HEK293T (cell line): ENCODE measurements at regions not wholly inside any gene's neighbourhood (a gene's known extent, or its start where the extent isn't known, plus 50 kb on each side); places are given as distances from the start of the nearest gene placed in this dataset.

Source experiments
- CTCF ChIA-PET: fragments of 350-600 bp; formaldehyde crosslinking; extraction: SDS; loops from one replicate; lab custom pipeline; 2021; ENCODE audit warnings: antibody characterized with exemption, inconsistent platforms; lab: Yijun Ruan, JAX
- POLR2A ChIA-PET: fragments of 350-600 bp; formaldehyde crosslinking; extraction: SDS; loops from one replicate; lab custom pipeline; 2020; ENCODE audit warnings: antibody characterized with exemption, inconsistent platforms; lab: Yijun Ruan, JAX
- DNase-seq: peaks from one replicate; pipeline ENCODE4 v3.0.0; 2012; ENCODE audit warnings: mixed read lengths; ENCODE audit errors: extremely low spot score
- ARNT ChIP-seq: fragments of 450-650 bp; IDR thresholded peaks from 2 replicates; pipeline ENCODE4 v1.6.1; 2017; ENCODE audit warnings: mild to moderate bottlenecking
- BHLHE40 ChIP-seq: fragments of 450-650 bp; IDR thresholded peaks from 2 replicates; pipeline ENCODE4 v1.6.1; 2016; ENCODE audit warnings: mild to moderate bottlenecking, moderate library complexity, borderline replicate concordance
- CTBP1 ChIP-seq: fragments of 450-650 bp; IDR thresholded peaks from 2 replicates; pipeline ENCODE4 v1.6.1; 2016; ENCODE audit warnings: borderline replicate concordance
- ELF4 ChIP-seq: fragments of 450-650 bp; IDR thresholded peaks from 2 replicates; pipeline ENCODE4 v1.6.1; 2017; ENCODE audit warnings: antibody characterized with exemption
- FOXA1 ChIP-seq: fragments of 450-650 bp; IDR thresholded peaks from 2 replicates; pipeline ENCODE4 v1.6.1; 2016; ENCODE audit warnings: mild to moderate bottlenecking
- FOXK2 ChIP-seq: fragments of 450-650 bp; IDR thresholded peaks from 2 replicates; pipeline ENCODE4 v1.6.1; 2016; ENCODE audit warnings: mild to moderate bottlenecking
- FOXM1 ChIP-seq: fragments of 450-650 bp; IDR thresholded peaks from 2 replicates; pipeline ENCODE4 v1.6.1; 2017; ENCODE audit warnings: mild to moderate bottlenecking, borderline replicate concordance
- HDGF ChIP-seq: fragments of 450-650 bp; IDR thresholded peaks from 2 replicates; pipeline ENCODE4 v1.6.1; 2017; ENCODE audit warnings: antibody characterized with exemption, borderline replicate concordance
- L3MBTL2 ChIP-seq: fragments of 450-650 bp; conservative IDR thresholded peaks from 2 replicates; pipeline ENCODE4 v1.6.1; 2016; ENCODE audit warnings: mild to moderate bottlenecking
- LEF1 ChIP-seq: fragments of 450-650 bp; IDR thresholded peaks from 2 replicates; pipeline ENCODE4 v1.6.1; 2017; ENCODE audit warnings: mild to moderate bottlenecking, borderline replicate concordance
- NFRKB ChIP-seq: fragments of 450-650 bp; IDR thresholded peaks from 2 replicates; pipeline ENCODE4 v1.6.1; 2016; ENCODE audit warnings: mild to moderate bottlenecking, moderate library complexity
- PKNOX1 ChIP-seq: fragments of 450-650 bp; IDR thresholded peaks from 2 replicates; pipeline ENCODE4 v1.6.1; 2016
- SP1 ChIP-seq: fragments of 450-650 bp; IDR thresholded peaks from 2 replicates; pipeline ENCODE4 v1.6.1; 2017
- SUZ12 ChIP-seq: fragments of 450-650 bp; IDR thresholded peaks from 2 replicates; pipeline ENCODE4 v1.6.1; 2016; ENCODE audit warnings: mild to moderate bottlenecking
- TARDBP ChIP-seq: fragments of 450-650 bp; IDR thresholded peaks from 2 replicates; pipeline ENCODE4 v1.6.1; 2016
- ZNF384 ChIP-seq: fragments of 450-650 bp; IDR thresholded peaks from 2 replicates; pipeline ENCODE4 v1.6.1; 2016

GRCh38 chr13:39208636-39209035 lies 170.4 kb downstream of the NHLRC3 start:
- DNase-seq = no peak
- ChIA-PET CTCF (no interaction called here), POLR2A (no interaction called here)
- TF ChIP-seq TARDBP (no peak), NFRKB (no peak)

GRCh38 chr13:39209731-39210531 lies 171.7 kb downstream of the NHLRC3 start:
- ChIA-PET CTCF (no interaction called here), POLR2A (no interaction called here)
- TF ChIP-seq NFRKB = no peak
- TF ChIP-seq FOXM1 = no peak
- TF ChIP-seq PKNOX1 = no peak
- TF ChIP-seq BHLHE40 = no peak
- TF ChIP-seq ELF4 = no peak
- no peak for TF ChIP-seq CTBP1
- no peak for TF ChIP-seq ARNT
- TF ChIP-seq FOXA1 = no peak
- no peak for TF ChIP-seq SUZ12
- no peak for TF ChIP-seq L3MBTL2
- no peak for TF ChIP-seq LEF1
- no peak for TF ChIP-seq ZNF384
- no peak for TF ChIP-seq FOXK2
- no peak for DNase-seq

- no peak for DNase-seq
- POLR2A ChIA-PET = no interaction called here
- no peak for TF ChIP-seq FOXM1
- no peak for TF ChIP-seq NFRKB
- no peak for TF ChIP-seq CTBP1
- TF ChIP-seq ARNT = no peak
- TF ChIP-seq FOXA1 = no peak
- no peak for TF ChIP-seq SP1
- no peak for TF ChIP-seq LEF1
- no peak for TF ChIP-seq L3MBTL2
- no peak for TF ChIP-seq PKNOX1
- no peak for TF ChIP-seq BHLHE40
- no peak for TF ChIP-seq ZNF384
- TF ChIP-seq SUZ12 = no peak
- TF ChIP-seq HDGF = no peak
- TF ChIP-seq TARDBP = no peak
- TF ChIP-seq ELF4 = no peak
- no peak for TF ChIP-seq FOXK2
- CTCF ChIA-PET = no interaction called here
Observed at GRCh38 chr13:39210961-39211534, 172.8 kb downstream of the NHLRC3 start.

- POLR2A ChIA-PET = no interaction called here
- TF ChIP-seq CTBP1 (no peak), HDGF (no peak), BHLHE40 (no peak), L3MBTL2 (no peak), SUZ12 (no peak), NFRKB (no peak), ELF4 (no peak), SP1 (no peak), LEF1 (no peak), TARDBP (no peak)
- DNase-seq = no peak
- CTCF ChIA-PET = no interaction called here
Observed at GRCh38 chr13:39215971-39216370, 177.7 kb downstream of the NHLRC3 start.

- ChIA-PET CTCF (no interaction called here), POLR2A (no interaction called here)
- DNase-seq = no peak
- TF ChIP-seq CTBP1 (no peak), HDGF (no peak), FOXK2 (no peak), FOXM1 (no peak), NFRKB (no peak), TARDBP (no peak), PKNOX1 (no peak), ELF4 (no peak), LEF1 (no peak), SUZ12 (no peak), ZNF384 (no peak), BHLHE40 (no peak)
Observed at GRCh38 chr13:39217471-39217870, 179.2 kb downstream of the NHLRC3 start.

- ChIA-PET CTCF (no interaction called here), POLR2A (no interaction called here)
- no peak for DNase-seq
- no peak for TF ChIP-seq ELF4
- TF ChIP-seq SUZ12 = no peak
- no peak for TF ChIP-seq SP1
- TF ChIP-seq FOXK2 = no peak
- no peak for TF ChIP-seq BHLHE40
- no peak for TF ChIP-seq TARDBP
- TF ChIP-seq FOXA1 = no peak
- no peak for TF ChIP-seq NFRKB
- TF ChIP-seq FOXM1 = no peak
- no peak for TF ChIP-seq CTBP1
- TF ChIP-seq LEF1 = no peak
- no peak for TF ChIP-seq L3MBTL2
- no peak for TF ChIP-seq ZNF384
- no peak for TF ChIP-seq PKNOX1
- TF ChIP-seq ARNT = no peak
- no peak for TF ChIP-seq HDGF
Observed at GRCh38 chr13:39224671-39225240, 186.5 kb downstream of the NHLRC3 start.
